Ovary (tissue), 7 donors: ENCODE measurements at regions not wholly inside any gene's neighbourhood (a gene's known extent, or its start where the extent isn't known, plus 50 kb on each side); places are given as distances from the start of the nearest gene placed in this dataset.

Experiments
- DNase-seq, 5 donors: peaks; one replicate each; pipeline ENCODE4 v3.0.0-alpha.2; 2019 to 2020
- H3K27ac ChIP-seq, 2 donors: fragments of 200-600 bp; one replicate each; pipeline versions ENCODE4 v1.5.1 to v1.8.0; 2019 to 2022
- H3K27me3 ChIP-seq: fragments of 200-600 bp; one replicate; pipeline ENCODE4 v1.8.0; 2022
- H3K36me3 ChIP-seq: fragments of 200-600 bp; sonication (generic); one replicate; pipeline ENCODE4 v1.5.1; 2019
- H3K4me1 ChIP-seq: one replicate; pipeline ENCODE4 v1.8.1; 2013; ENCODE audit warnings: mild to moderate bottlenecking, moderate library complexity; ENCODE audit not compliant: insufficient read depth
- H3K4me3 ChIP-seq: fragments of 200-600 bp; sonication (generic); one replicate; pipeline ENCODE4 v1.5.1; 2017
- H3K9me3 ChIP-seq, 2 donors: fragments of 200-600 bp in 1 of 2; sonication (generic) in 1 of 2; one replicate each; pipeline versions ENCODE4 v1.5.1 to v1.8.1; 2013 to 2019; ENCODE audit warnings: mild to moderate bottlenecking in 1 of 2, moderate library complexity in 1 of 2
- EP300 ChIP-seq: sonication (generic); formaldehyde crosslinking; IDR thresholded peaks from one replicate; pipeline ENCODE4 v1.6.1; 2017; ENCODE audit warnings: antibody characterized with exemption
- POLR2A ChIP-seq: fragments of 450-650 bp; IDR thresholded peaks from one replicate; pipeline ENCODE4 v1.6.1; 2017; ENCODE audit warnings: antibody characterized with exemption, mild to moderate bottlenecking, moderate library complexity
- WGBS, 3 donors: extraction: QIAGEN DNeasy Blood & Tissue Kit in 1 of 3; methylation state at CpG; one replicate each; pipeline versions ENCODE4 v1.1.5 to v1.1.7; 2013 to 2017; 5-methylcytosine and 5-hydroxymethylcytosine counted together
- intact Hi-C, 4 donors: fragments of 100-400 bp; cut with DNase I; formaldehyde crosslinking; loops; one replicate each; pipeline versions ENCODE4 v1.11.0 to v1.15.1; 2022 to 2023
- TF ChIP-seq, protein P1 (sequence below), 3 donors: fragments of 450-650 bp in 2 of 3; fragments of 200-600 bp in 1 of 3; IDR thresholded peaks; one replicate each; pipeline versions ENCODE4 v1.5.1 to v1.8.0; 2016 to 2022; ENCODE audit warnings: antibody characterized with exemption in 3 of 3, mild to moderate bottlenecking in 1 of 3
- donor health status: DM: no; HTN: no; CAD: no; lungs with moderate emphysema.
- donor health status: DM: no; HTN: no; CAD: no.
- donor health status: Bipolar disorder and iron deficiency.
- donor health status: DM: no; HTN: no; CAD: no.
- donor health status: DM: yes; HTN: yes; CAD: no.

DNA sequence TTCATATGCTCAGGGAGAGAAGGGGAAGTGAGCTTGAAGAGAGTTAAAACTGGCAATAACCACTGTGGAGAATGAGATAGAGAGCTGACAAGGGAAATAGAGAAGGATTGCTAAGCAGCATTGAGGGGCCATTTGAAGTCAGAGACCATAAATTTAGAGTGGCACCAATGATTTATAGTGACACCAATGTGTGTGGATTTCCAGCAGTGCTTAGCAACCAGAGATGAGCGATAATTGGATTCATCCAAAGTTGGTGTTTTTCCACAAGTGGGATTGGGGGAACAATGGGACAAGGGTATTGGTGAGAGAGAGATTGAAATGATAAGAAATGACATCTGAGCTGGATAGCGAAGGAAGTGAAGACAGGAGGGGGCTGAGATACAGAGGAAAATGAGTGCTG lies 114.1 kb downstream of the C1orf94 start:
- Histone ChIP-seq H3K9me3 (no peaks in the 10 kb centered on the region), H3K4me3 (no peak overlapping the region), H3K36me3 (no peaks in the 10 kb centered on the region), H3K27ac (no peak overlapping the region), H3K4me1 (no peaks in the 10 kb centered on the region), H3K27me3 (no peaks in the 10 kb centered on the region)
- 43 to 82% (median 67%) methylated on average over 2 of the region's 2 CpGs for WGBS, 3 donors
- intact Hi-C loops, result no loop called here
- no peak for DNase-seq
- TF ChIP-seq EP300, result no peak
- TF ChIP-seq, protein P1, sequence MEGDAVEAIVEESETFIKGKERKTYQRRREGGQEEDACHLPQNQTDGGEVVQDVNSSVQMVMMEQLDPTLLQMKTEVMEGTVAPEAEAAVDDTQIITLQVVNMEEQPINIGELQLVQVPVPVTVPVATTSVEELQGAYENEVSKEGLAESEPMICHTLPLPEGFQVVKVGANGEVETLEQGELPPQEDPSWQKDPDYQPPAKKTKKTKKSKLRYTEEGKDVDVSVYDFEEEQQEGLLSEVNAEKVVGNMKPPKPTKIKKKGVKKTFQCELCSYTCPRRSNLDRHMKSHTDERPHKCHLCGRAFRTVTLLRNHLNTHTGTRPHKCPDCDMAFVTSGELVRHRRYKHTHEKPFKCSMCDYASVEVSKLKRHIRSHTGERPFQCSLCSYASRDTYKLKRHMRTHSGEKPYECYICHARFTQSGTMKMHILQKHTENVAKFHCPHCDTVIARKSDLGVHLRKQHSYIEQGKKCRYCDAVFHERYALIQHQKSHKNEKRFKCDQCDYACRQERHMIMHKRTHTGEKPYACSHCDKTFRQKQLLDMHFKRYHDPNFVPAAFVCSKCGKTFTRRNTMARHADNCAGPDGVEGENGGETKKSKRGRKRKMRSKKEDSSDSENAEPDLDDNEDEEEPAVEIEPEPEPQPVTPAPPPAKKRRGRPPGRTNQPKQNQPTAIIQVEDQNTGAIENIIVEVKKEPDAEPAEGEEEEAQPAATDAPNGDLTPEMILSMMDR (IDR thresholded peaks at IDR 0.05), result no peak
- TF ChIP-seq POLR2A, result no peak

DNA sequence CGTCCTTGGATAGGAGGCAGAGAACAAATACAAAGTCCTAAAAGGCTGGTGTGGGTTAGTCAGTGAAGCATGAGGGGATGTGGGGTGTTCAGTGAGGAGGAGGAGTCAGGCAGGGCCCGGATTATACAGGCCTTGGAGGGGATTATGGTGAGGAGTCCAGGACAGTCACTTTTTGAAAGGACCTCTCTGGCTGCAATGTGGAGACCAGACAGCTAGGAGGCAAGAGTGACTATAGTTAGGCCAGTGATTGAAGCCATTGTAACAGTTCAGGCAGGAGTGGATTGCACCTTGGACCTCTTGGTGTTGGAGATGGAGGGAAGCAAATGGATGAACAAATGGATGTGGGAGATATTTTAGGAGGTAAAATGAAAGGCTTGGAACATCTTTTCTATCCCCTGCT lies 115.8 kb downstream of the C1orf94 start:
- no peaks in the 10 kb centered on the region for H3K9me3 ChIP-seq
- H3K4me3 ChIP-seq, result no peak overlapping the region
- no peak overlapping the region for H3K27ac ChIP-seq
- no peaks in the 10 kb centered on the region for H3K36me3 ChIP-seq
- no peaks in the 10 kb centered on the region for H3K4me1 ChIP-seq
- TF ChIP-seq, protein P1 (IDR thresholded peaks at IDR 0.05), result no peak
- DNase-seq, result no peak
- no peaks in the 10 kb centered on the region for H3K27me3 ChIP-seq
- intact Hi-C loops, result no loop called here
- WGBS, 3 donors, result 54 to 58% (median 57%) methylated on average over 2 of the region's 2 CpGs

DNA sequence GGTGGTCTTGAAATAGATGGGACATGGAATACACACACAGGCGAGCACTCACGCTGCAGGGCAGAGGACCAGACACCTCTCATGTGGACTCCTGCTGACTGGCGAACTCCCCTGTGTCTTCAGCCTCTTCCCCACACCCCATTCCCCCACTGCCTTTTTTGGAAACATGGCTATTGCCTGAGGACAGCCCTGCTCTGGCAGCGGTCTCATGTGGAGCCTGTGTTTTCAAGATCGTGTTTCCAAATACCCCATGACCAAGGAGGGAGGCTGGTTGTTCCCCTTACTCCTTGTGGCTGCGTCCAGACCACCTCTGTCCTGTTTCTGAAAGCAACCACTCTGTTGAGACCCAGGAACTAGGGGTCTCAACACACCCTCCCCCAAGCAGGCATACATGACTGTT lies 119.4 kb downstream of the C1orf94 start:
- Histone ChIP-seq H3K27me3 (no peaks in the 10 kb centered on the region), H3K4me3 (no peak overlapping the region), H3K27ac (no peak overlapping the region), H3K9me3 (no peaks in the 10 kb centered on the region), H3K36me3 (no peaks in the 10 kb centered on the region), H3K4me1 (no peaks in the 10 kb centered on the region)
- DNase-seq, result no peak
- 58 to 69% (median 67%) methylated on average over 6 of the region's 6 CpGs for WGBS, 3 donors
- TF ChIP-seq POLR2A, result no peak
- TF ChIP-seq, protein P1 (IDR thresholded peaks at IDR 0.05), result no peak
- TF ChIP-seq EP300, result no peak
- intact Hi-C loops, result no loop called here

DNA sequence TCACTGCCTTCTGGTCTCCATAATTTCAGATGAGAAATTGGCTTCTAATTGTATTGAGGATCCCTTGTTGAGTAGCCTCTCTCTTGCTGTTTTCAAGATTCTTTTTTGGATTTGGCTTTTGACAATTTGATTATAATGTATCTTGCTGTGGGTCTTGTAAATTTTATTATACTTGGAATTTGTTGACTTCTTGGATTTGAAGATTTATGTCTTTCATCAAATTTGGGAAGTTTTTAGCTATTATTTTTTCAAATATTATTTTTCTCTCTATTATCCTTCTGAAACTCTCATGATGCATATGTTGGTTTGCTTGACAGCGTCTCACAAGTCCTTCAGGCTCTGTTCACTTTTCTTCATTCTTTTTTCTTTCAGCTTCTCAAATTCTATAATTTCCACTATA lies 126.1 kb downstream of the C1orf94 start:
- WGBS, 3 donors, result 91 to 98% (median 96%) methylated on average over 1 of the region's 1 CpG
- no peaks in the 10 kb centered on the region for H3K36me3 ChIP-seq
- H3K27me3 ChIP-seq, result no peaks in the 10 kb centered on the region
- intact Hi-C loops, result no loop called here
- TF ChIP-seq, protein P1 (IDR thresholded peaks at IDR 0.05), result no peak
- no peak for TF ChIP-seq POLR2A
- no peak overlapping the region for H3K27ac ChIP-seq
- H3K4me1 ChIP-seq, result no peaks in the 10 kb centered on the region
- H3K9me3 ChIP-seq, result no peaks in the 10 kb centered on the region
- DNase-seq, result no peak
- no peak overlapping the region for H3K4me3 ChIP-seq

DNA sequence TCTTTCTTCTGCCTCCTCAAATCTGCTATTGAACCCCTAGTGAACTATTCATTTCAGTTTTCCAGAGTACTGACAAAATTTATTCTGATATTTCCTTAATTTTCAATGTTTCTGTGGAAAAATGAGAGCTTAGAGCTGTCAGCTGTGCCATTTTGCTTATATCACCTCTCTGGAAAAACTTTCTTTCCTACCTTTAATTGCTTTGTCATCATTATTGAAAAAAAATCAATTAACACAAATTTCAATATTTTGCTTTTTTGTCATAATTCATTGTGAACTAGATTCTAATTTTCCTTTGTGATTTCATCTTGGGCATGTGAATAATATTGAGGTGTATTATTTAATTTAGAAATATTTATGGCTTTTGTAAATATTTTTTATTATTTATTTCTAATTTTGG lies 126.5 kb downstream of the C1orf94 start:
- intact Hi-C loops, result no loop called here
- H3K9me3 ChIP-seq, result no peaks in the 10 kb centered on the region
- no peaks in the 10 kb centered on the region for H3K27me3 ChIP-seq
- no peak for TF ChIP-seq POLR2A
- no peaks in the 10 kb centered on the region for H3K36me3 ChIP-seq
- H3K4me3 ChIP-seq, result no peak overlapping the region
- no peaks in the 10 kb centered on the region for H3K4me1 ChIP-seq
- H3K27ac ChIP-seq, result no peak overlapping the region
- DNase-seq, result no peak
